ENCODE measurements at regions not wholly inside any gene's neighbourhood (a gene's known extent, or its start where the extent isn't known, plus 50 kb on each side); places are given as distances from the start of the nearest gene placed in this dataset.

- no peak for TF ChIP-seq CTCF (IDR thresholded peaks at IDR 0.05; ENCODE audit: low read depth, low read length, missing input control)
- no peak for TF ChIP-seq RAD21 (IDR thresholded peaks at IDR 0.05)
- no peak for TF ChIP-seq TAF1 (conservative IDR thresholded peaks at IDR 0.05)
- TF ChIP-seq JUND (IDR thresholded peaks at IDR 0.05): no peak
- no peak for TF ChIP-seq REST (IDR thresholded peaks at IDR 0.05)
- no peak for TF ChIP-seq EGR1 (IDR thresholded peaks at IDR 0.05; ENCODE audit: low read depth in 2 of 2)
- TF ChIP-seq MAX (IDR thresholded peaks at IDR 0.05): no peak
- no peak for TF ChIP-seq ATF3 (IDR thresholded peaks at IDR 0.05)
- TF ChIP-seq SP1 (IDR thresholded peaks at IDR 0.05): no peak
These were observed 918.6 kb upstream of the AUTS2 start for GRCh38 chr7:68679459-68680234.
